ENCODE measurements at regions not wholly inside any gene's neighbourhood (a gene's known extent, or its start where the extent isn't known, plus 50 kb on each side); places are given as distances from the start of the nearest gene placed in this dataset.

- Histone ChIP-seq H3K27ac (ENCODE audit: insufficient read depth, low read depth, low read length) (peak overlapping the region; percentile 92), H3K79me2 (ENCODE audit: control insufficient read depth, insufficient read depth, low read length) (no peaks in the 10 kb centered on the region)
- CTCF ChIA-PET, result interaction anchor here (0.7 to 1.8 kb wide), 12 partner anchors 10 to 1184 kb away, joined by 3 to 14 read pairs (median 6); partner anchors contain the start of gene ZNF608
Observed at GRCh38 chr5:124650951-124651662, 95.3 kb downstream of the ZNF608 start.

More at GRCh38 chr5:124650951-124651662, 95.3 kb downstream of the ZNF608 start:
- peak; percentile 88 for FAIRE-seq
- POLR2A ChIA-PET, result interaction anchor here (0.9 to 1.6 kb wide), 7 partner anchors 10 to 760 kb away, joined by 3 to 27 read pairs (median 5); no protein-coding TSS in a partner anchor
- Histone ChIP-seq H3K9me1 (replicated peaks; ENCODE audit: control insufficient read depth, extremely low read depth, insufficient read depth, low read length) (no peaks in the 10 kb centered on the region), H3K4me2 (ENCODE audit: insufficient read depth, low read length) (peak overlapping the region; percentile 87), H3K4me1 (ENCODE audit: control insufficient read depth, extremely low read depth, insufficient read depth, low read length) (peaks cover 56% of the 10 kb centered on the region), H3K9ac (replicated peaks; ENCODE audit: extremely low read depth, insufficient read depth, low read length) (peak overlapping the region; percentile 83), H3K36me3 (ENCODE audit: control insufficient read depth in 2 of 2, extremely low read depth in 1 of 2, insufficient read depth in 2 of 2, low read length in 2 of 2) (peaks cover 0 to 7% of the 10 kb centered on the region in 2 experiments), H2AFZ (ENCODE audit: low read depth, low read length) (no peak overlapping the region), H3K4me3 (replicated peaks in 1 of 3; ENCODE audit: insufficient read depth in 1 of 3, low read depth in 1 of 3, low read length in 3 of 3) (peak overlapping the region in 1 of 3 experiments; percentile 59), H3K9me3 (replicated peaks; ENCODE audit: control insufficient read depth, insufficient read depth, low read length) (no peaks in the 10 kb centered on the region), H3K27me3 (ENCODE audit: control insufficient read depth in 2 of 2, insufficient read depth in 2 of 2, low read length in 2 of 2) (no peaks in the 10 kb centered on the region), H4K20me1 (replicated peaks; ENCODE audit: control insufficient read depth, extremely low read depth, insufficient read depth, low read length) (no peaks in the 10 kb centered on the region)
- TF ChIP-seq JUN (IDR thresholded peaks at IDR 0.05; ENCODE audit: borderline replicate concordance, insufficient read depth, insufficient read length, low read depth) (peak; percentile 56), GATA2 (IDR thresholded peaks at IDR 0.05; ENCODE audit: insufficient read depth, insufficient read length, low read depth, low read length) (peak; percentile 90), POLR2A (IDR thresholded peaks at IDR 0.05; ENCODE audit: low read depth, low read length) (no peak), MYC (IDR thresholded peaks at IDR 0.05; ENCODE audit: low read depth, low read length) (no peak), FOS (IDR thresholded peaks at IDR 0.05; ENCODE audit: borderline replicate concordance, insufficient read depth, low read length) (no peak), EZH2 (IDR thresholded peaks at IDR 0.05; ENCODE audit: borderline replicate concordance, low read depth, low read length, severe bottlenecking) (no peak), POLR2AphosphoS5 (IDR thresholded peaks at IDR 0.05; ENCODE audit: insufficient read depth, low read depth, low read length) (peak; percentile 78), CTCF (IDR thresholded peaks at IDR 0.05; ENCODE audit: extremely low read depth in 1 of 2, insufficient read depth in 1 of 2, low read depth in 1 of 2, low read length in 2 of 2) (no peak)
- TF ChIP-seq, protein P1, sequence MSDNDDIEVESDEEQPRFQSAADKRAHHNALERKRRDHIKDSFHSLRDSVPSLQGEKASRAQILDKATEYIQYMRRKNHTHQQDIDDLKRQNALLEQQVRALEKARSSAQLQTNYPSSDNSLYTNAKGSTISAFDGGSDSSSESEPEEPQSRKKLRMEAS (IDR thresholded peaks at IDR 0.05; ENCODE audit: insufficient read depth, insufficient read length), result peak; percentile 4
- peak; percentile 98 for DNase-seq (ENCODE audit: low read depth, low spot score)
- no TSS peak for BruUV-seq (replicated peaks)
- intact Hi-C loops (cut with micrococcal nuclease), result loop anchor here (1.0 to 5.0 kb wide), 26 partner anchors 46 to 1946 kb away; no protein-coding TSS in a partner anchor
- dilution Hi-C loops (cut with MboI; ENCODE audit: extremely low pct_ligation_motif_present, low sequenced_read_pairs), result no loop called here

Measured in endothelial cell of umbilical vein (primary cell).